GM12864 (cell line): ENCODE measurements at regions not wholly inside any gene's neighbourhood (a gene's known extent, or its start where the extent isn't known, plus 50 kb on each side); places are given as distances from the start of the nearest gene placed in this dataset.

Experiments used
- DNase-seq: peaks from one replicate; pipeline ENCODE4 v3.0.0-alpha.2; 2011; ENCODE audit warnings: low read depth
- H3K4me3 ChIP-seq: 2 replicates; pipeline ENCODE4 v1.5.1; 2011; ENCODE audit warnings: mild to moderate bottlenecking, low read depth, low read length, control low read depth
- TF ChIP-seq, protein P1 (sequence below): IDR thresholded peaks from 2 replicates; pipeline ENCODE4 v1.5.1; 2011; ENCODE audit warnings: low read depth, mild to moderate bottlenecking, moderate library complexity, low read length, control low read depth, inconsistent platforms; ENCODE audit errors: missing control alignments

DNA sequence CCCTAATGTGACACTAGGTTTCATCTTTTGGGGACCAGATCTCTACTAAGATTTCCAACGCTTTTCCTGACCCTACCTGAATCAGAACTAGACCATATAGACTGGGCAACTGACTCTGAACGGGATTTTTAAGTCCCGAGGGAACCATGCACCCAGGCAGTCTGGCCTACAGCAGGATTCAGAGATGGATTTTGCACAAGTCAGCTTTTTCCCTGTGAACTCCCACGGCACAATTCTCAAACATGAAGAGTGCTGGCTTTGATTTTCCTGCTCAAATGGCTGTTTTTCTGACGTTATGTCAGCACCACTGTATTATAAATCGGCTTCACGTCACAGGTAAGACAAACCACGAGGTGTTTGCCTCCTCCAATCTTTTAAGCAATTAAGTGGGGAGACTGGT is 409.1 kb downstream of the TCERG1L start:
- DNase-seq = no peak
- H3K4me3 ChIP-seq = no peak overlapping the region
- TF ChIP-seq, protein P1, sequence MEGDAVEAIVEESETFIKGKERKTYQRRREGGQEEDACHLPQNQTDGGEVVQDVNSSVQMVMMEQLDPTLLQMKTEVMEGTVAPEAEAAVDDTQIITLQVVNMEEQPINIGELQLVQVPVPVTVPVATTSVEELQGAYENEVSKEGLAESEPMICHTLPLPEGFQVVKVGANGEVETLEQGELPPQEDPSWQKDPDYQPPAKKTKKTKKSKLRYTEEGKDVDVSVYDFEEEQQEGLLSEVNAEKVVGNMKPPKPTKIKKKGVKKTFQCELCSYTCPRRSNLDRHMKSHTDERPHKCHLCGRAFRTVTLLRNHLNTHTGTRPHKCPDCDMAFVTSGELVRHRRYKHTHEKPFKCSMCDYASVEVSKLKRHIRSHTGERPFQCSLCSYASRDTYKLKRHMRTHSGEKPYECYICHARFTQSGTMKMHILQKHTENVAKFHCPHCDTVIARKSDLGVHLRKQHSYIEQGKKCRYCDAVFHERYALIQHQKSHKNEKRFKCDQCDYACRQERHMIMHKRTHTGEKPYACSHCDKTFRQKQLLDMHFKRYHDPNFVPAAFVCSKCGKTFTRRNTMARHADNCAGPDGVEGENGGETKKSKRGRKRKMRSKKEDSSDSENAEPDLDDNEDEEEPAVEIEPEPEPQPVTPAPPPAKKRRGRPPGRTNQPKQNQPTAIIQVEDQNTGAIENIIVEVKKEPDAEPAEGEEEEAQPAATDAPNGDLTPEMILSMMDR = no peak

DNA sequence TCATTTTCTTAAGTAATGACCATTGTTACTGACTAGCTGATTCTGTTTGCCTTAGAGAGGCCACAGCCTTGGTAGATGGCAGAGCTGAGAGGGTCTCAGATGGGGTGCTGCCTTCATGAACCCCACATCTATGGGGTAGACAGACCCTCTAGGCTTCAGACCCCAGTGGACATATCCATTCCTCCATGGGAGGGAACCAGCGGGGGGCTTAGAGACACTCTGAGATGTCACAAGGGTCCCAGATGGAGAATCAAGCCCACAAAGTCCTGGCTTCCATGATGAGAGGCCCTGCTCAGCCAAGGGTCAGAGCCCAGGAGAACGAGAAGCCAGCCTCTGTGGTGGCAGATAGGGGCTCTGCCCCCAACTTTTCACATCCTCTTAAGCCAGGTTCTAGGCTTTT is 408.6 kb downstream of the TCERG1L start:
- TF ChIP-seq, protein P1 = no peak
- H3K4me3 ChIP-seq = no peak overlapping the region
- DNase-seq = no peak

DNA sequence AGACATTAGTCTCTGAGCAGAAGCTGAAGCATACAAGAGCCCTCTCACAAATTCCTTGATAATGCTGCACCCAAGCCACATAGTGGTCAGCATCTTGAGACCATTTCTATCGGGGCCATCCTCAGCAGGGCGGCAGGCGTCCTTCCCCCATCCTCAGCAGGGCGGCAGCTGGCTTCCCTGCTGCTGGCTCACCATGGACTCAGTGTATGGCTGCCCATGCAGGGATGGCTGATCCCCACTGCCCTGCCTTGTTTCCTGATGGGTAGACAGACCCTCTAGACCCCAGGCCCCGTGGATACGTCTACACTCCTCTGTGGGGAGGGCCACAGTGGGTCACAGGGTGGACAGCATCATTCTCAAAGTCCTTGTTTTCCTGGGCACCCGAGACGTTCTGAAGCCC is 406.8 kb downstream of the TCERG1L start:
- TF ChIP-seq, protein P1 = no peak
- H3K4me3 ChIP-seq = no peak overlapping the region
- no peak for DNase-seq

DNA sequence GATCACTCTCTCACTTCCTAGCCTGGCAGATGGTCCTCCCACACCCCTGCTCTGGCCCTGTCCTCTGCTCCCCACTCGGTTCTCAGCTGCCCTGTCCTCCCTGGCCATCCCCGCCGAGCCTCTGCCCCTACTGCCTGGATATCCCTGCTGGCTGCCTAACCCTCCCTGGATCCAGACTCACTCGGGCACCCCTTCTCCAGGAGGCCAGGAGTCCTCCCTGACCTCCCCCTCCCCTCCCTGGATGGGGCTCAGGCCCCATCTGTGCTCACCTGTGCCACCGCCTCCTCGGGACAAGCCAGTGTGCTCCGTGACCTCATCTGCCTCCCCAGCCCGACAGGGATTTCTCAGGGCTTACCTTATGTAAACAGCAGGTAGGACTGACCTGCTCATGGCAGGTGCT is 406.1 kb downstream of the TCERG1L start:
- TF ChIP-seq, protein P1 = no peak
- DNase-seq = no peak
- H3K4me3 ChIP-seq = no peak overlapping the region

DNA sequence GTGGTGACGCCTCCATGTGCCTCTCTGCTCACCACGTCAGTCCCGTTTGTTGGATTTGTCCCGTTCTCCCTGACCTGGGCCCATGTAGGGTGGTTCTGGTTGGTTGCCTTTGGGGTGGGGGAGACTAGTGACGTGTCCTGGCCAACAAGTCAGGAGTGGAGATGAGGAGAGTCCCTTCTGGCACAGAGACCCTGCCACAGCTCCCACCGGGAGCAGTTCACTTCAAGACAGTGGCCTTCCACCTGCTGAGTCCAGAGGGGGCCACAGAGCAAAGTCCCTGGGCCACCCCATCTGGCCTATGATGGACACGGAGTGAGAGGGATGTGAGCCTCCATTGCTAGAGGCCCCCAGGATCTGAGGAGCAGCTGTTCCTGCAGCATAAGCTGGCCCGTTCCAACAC is 405.6 kb downstream of the TCERG1L start:
- no peak overlapping the region for H3K4me3 ChIP-seq
- no peak for DNase-seq
- TF ChIP-seq, protein P1 = no peak

DNA sequence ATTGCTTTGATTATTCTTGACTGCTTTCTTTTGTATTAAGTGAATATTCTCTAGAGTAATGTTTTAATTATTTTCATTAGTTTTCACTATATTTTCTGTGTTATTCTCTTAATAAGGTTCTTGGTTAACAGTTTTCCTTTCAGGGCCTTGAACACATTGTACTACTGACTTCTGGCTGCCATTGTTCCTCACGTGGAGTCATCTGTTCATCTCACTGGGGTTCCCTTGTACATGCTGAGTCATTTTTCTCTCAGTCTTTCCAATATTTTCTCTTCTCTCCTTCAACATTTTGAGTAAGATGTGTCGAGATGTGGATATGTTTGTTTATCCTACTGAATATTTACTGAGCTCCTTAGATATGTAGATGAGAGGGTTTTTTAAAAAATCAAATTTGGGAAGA is 400.7 kb downstream of the TCERG1L start:
- DNase-seq = no peak
- TF ChIP-seq, protein P1 = no peak
- H3K4me3 ChIP-seq = no peak overlapping the region

DNA sequence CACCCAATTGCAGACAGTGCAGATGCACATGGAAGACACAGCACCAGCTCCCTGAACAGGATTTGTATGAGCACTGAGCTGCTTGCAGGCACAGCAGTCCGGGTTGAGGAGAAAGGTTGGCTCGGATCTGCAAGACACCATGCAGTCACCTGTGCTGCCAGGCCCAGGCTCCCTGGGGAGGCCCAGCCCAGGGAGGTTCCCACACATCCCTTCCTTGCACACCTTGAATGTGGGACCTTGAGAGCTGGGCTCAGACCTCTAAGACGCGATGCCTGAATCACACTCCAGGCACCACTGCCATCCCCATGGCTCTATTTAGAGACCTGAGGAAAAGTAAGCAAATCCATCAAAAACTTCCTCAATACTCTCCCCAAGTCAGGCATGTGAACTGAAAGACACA is 397.7 kb downstream of the TCERG1L start:
- TF ChIP-seq, protein P1 = no peak
- DNase-seq = no peak

More for the DNA sequence above, 397.7 kb downstream of the TCERG1L start:
- no peak overlapping the region for H3K4me3 ChIP-seq
